GM19455 (cell line): ENCODE measurements at regions not wholly inside any gene's neighbourhood (a gene's known extent, or its start where the extent isn't known, plus 50 kb on each side); places are given as distances from the start of the nearest gene placed in this dataset.
"Not testable (repeated sequence)": the region's sequence is repeated elsewhere in the genome, so short reads cannot be mapped to it uniquely, and the experiment has no call there.

ENCODE experiments used
- ATAC-seq: cut with Tn5 transposase; IDR thresholded peaks from one replicate; pipeline ENCODE4 v1.9.1; 2021; ENCODE audit not compliant: unreplicated experiment

DNA sequence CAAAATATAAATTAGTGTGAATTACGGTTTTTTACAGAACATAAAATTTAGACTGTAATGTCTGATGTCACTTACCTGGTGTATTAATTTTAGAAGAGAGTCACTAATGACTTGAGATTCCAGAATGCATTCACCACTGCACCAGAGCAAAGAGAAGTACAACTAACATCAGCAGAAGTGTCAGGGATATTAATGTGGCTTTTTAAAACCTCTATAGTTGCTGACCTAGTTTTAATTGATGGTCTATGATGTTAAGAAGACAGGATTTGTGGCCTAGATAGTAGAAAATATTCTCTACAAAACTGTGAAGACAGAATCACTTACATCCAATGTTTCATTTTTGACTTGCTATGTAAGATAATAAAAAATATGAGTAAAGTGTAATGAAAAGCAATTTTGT is 1181.6 kb downstream of the RAPGEF2 start:
- no peak for ATAC-seq

DNA sequence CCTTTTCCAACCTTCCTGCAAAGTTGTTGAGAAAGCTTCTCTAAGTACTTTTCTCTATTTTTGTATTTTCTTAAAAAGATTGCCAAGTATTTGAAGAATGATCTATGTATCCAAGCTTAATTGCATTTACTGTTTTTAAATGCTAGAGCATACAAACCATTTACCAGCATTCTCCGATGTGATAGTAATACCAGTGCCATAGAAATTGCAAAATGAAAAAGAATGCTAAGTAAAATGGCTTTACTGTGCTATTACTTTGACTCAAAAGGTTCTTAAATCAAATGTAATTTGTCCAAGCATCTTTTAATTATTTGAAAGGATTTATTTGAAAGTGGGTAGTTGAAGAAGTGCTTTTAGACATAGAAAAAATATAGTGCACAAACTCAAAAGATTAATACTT is 1183.2 kb downstream of the RAPGEF2 start:
- no peak for ATAC-seq

- ATAC-seq, result no peak
These were observed 1193.6 kb downstream of the RAPGEF2 start for GRCh38 chr4:160296476-160296875.

DNA sequence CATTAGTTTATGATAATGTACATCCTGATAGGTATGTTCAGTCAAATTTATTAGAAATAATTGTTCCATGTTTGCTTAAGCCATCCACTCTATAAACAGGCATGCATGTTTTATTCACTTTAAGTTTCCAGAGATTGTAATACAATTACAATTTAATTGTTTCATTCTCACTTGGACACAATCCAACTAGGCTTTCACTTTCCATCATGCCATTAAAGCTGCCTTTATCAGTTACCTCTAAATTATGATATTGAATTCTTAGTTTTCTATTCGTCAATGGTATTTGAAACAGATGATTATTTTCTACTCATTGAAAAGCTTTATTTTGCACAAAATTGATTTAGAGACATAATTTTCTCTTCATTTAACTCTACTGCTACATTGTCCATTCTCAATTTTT is 1196.3 kb downstream of the RAPGEF2 start:
- ATAC-seq, result no peak

DNA sequence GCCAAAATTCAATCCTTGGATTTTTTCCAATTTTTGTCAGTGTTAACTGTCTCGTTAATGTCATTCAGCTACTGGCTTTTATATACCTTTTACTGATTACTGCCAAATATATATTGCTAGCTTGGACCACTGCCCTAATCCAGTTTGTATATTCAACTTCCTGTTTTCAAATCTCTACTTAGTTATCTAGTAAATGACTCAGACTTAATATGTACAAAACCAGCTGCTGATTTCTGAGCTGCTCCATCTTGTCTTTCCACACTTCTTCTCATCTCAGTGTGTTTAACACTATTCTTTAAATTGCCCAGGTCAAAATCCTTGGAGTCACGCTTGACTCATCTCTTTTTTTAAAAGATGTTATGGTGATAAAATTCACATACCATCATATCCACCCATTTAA is 1196.7 kb downstream of the RAPGEF2 start:
- ATAC-seq, result no peak

DNA sequence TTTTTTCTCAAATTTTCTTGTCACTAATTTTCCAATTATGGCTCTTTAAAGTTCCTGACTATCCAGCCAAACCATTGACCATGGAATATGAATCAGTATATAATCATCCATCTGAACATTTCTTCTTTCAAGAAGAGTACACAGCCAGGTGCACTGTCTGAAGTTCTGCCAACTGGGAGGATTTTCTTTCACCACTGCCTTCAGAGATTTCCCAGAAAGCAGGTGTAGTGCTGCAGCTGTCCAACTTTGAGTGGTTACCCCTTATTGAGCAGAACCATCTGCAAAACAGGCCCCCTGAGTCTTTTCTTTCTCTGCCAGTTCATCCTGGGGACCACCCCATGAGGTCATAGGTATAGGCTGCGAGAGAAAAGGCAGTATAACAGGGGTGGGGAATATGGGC is 1213.2 kb downstream of the RAPGEF2 start:
- no peak for ATAC-seq

DNA sequence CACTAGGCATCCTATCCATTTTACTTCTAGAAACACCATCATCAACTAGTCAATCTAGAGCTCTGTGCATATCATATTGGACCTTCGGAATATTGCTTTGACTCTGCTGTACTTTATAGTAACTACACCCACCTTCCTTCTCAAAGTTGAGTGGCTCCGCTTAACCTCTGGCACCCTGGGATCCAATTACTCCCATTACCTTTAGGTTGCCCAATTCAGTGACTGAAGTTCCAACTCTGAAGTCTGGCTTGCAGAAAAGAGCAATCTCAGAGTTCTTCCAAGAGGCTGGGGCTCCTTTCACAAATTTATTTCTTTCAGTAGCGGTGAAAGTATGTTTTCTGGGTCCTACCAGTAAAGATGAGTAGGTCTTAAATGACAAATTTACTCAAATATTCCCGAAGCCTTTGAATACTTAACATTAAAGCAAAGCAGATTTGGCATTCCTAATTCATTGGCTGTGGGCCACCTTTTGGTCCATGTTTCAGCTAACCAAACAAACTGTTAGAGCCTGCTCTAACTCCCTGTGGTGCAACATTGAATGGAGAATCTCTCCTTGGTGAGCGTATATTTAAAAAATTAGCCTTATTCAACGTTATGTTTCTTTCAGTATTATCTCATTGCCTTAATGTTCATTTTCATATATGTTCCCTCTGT is 1215.8 kb downstream of the RAPGEF2 start:
- no peak for ATAC-seq

DNA sequence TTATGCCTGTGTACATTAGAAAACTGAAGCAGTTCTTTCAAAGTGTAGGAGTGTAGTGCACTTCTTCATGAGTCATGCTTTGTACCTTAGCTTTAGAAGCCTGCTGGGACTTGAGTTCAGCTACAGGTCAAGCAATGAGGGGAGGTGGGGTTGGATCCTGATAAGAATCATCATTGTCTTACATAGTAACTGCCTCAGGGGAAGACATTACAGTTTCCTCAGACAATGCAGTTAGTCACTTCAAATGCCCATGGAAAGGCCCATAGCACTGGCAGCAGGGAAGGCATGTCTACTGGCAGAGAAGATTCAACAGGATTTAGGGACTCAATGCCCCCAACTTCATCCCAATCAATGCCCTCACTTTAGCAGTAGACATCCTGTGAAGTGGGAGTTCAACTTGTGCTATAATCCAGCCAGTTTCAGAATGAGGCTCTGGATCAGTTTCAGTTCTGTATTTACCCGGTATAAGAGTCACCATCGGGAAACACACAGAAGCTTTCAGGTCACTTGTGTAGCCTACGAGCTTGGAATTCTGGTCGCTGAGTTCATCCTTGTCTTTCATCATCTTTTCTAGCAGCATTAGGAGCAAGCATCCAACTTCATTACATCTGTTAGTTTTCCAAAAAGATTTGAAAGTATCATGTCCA is 1216.5 kb downstream of the RAPGEF2 start:
- ATAC-seq, result no peak

GRCh38 chr4:160319868-160320260 is 1217.0 kb downstream of the RAPGEF2 start:
- ATAC-seq, result no peak

GRCh38 chr4:160326110-160326509 is 1223.2 kb downstream of the RAPGEF2 start:
- no peak for ATAC-seq

GRCh38 chr4:160347197-160347596 is 1244.3 kb downstream of the RAPGEF2 start:
- ATAC-seq, result no peak

DNA sequence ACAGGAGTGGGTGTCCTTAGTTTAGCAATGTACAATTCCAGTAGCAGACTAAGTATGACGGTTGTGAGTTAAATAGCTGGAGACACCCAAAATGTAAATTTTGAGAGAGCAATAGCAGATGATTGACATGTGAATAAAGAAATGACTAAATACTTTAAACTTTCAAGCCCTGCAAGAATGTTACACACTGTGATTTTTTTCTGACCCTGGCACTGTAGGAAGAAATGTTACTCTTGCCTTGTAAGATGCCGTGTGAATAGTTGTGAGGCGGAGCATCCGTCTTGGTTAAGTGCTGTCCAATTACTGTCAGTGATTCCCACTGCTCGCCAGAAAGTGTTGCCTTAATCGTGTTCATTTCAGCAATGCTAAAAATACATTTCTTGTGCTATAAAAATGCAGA is 1248.1 kb downstream of the RAPGEF2 start:
- ATAC-seq, result no peak

DNA sequence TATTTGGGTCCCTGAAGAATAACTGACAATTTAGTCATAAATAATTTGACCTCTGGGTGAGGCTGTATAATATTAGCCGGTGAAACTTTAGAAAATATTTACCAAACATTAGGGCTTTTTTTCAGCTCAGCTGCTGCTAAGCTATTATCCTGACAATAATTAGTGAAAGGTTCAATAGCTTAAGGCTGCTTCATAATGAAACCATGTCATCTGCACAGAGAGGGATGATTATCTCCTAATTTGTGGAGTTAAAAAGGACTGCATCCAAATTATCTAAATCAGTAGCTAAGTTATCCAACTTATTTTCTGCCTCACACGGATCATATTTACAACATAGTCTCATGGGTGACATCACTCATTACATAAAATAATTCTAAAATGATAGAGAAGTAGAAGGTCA is 1249.8 kb downstream of the RAPGEF2 start:
- no peak for ATAC-seq

- no peak for ATAC-seq
These were observed 1250.7 kb downstream of the RAPGEF2 start for GRCh38 chr4:160353548-160353947.

GRCh38 chr4:160362478-160362877 is 1259.6 kb downstream of the RAPGEF2 start:
- ATAC-seq, result no peak

DNA sequence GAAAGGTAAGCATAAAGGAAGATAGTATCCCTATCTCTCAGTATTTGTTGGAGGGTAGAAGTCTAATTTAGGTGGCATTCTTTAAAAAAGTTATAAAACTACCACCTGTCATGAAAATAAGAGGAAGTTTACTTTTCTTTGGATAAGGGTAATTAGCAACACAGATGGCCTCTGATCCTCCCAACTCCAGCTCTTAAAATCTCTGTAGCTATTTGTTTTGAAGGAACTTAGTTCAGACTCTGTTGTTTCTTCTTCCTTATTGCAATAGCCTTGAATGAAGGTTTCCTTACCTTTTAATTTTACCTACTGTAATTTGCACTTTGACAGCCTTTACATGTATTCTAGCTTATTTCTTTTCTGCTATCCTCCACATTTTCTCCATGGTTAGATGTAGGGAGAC is 1261.3 kb downstream of the RAPGEF2 start:
- no peak for ATAC-seq

DNA sequence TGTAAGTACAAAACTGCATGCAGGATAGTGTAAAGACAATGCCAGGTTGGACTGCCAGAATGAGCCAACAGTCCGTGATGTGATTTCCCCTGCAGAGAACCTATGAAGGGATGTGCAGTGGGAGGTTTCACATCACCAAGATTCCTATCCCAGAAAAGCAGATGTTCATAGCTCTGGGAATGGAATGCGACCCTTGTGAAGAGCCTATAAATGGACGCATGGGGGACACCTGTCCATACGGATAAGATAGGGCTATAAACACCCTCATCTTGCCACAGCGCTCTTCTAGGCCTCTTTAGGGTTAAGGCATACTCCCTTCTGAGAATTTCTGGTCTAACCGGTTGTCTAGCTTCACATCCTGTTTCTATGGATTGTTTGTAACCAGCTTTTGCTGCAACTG is 1261.8 kb downstream of the RAPGEF2 start:
- ATAC-seq, result not testable (repeated sequence)

GRCh38 chr4:160365383-160365782 is 1262.5 kb downstream of the RAPGEF2 start:
- ATAC-seq, result not testable (repeated sequence)

GRCh38 chr4:160370046-160370445 is 1267.2 kb downstream of the RAPGEF2 start:
- ATAC-seq, result no peak

GRCh38 chr4:160371446-160371845 is 1268.6 kb downstream of the RAPGEF2 start:
- no peak for ATAC-seq

DNA sequence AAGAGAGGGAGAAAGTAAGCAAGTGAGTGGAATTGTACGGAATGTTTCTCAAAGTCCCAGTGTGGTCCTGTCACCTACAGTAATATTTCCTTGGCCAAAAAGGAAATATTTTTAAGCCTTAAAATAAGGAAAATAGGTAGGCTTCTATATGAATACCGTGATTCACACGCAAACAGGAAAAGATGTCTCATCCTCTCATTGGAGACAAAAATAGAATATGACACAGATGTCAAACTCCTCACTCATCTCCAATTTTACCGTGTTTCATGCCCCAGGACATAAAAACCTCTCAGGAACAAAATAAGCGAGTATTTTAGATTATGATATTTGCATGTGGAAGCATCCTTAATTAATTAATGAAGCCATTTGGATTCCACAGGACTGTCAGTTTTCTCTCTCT is 1269.5 kb downstream of the RAPGEF2 start:
- no peak for ATAC-seq

DNA sequence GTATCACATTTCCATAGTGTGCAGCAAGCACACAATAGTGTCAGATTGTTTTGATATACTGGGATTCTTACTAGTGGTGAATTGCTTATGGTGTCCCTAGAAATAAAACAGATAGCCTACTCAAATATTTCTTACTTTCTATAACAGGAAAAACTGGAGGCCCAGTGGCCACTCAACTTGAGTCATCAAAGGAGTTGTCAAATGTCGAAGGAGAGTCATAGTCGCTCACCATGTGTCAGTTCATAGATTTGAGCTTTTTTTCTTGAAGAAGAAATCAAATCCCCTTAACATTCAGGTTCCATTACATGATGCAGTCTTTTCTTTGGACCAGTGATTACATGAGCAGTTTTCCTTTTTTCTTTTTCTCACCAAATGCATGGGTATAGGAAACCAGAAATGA is 1271.0 kb downstream of the RAPGEF2 start:
- no peak for ATAC-seq
